Breast epithelium (tissue), 3 donors: ENCODE measurements at regions not wholly inside any gene's neighbourhood (a gene's known extent, or its start where the extent isn't known, plus 50 kb on each side); places are given as distances from the start of the nearest gene placed in this dataset.

Experiments used
- CTCF ChIP-seq, 3 donors: fragments of 450-650 bp; IDR thresholded peaks; one replicate each; pipeline ENCODE4 v1.5.1; 2016 to 2017; ENCODE audit warnings: antibody characterized with exemption in 3 of 3, mild to moderate bottlenecking in 3 of 3, moderate library complexity in 3 of 3
- POLR2A ChIP-seq: fragments of 450-650 bp; IDR thresholded peaks from one replicate; pipeline ENCODE4 v1.6.1; 2016; ENCODE audit warnings: antibody characterized with exemption, mild to moderate bottlenecking, moderate library complexity

GRCh38 chr19:31583148-31583547 is 233.9 kb upstream of the TSHZ3 start:
- TF ChIP-seq POLR2A (no peak), CTCF (IDR thresholded peaks at IDR 0.05) (no peak)
